ENCODE measurements at regions not wholly inside any gene's neighbourhood (a gene's known extent, or its start where the extent isn't known, plus 50 kb on each side); places are given as distances from the start of the nearest gene placed in this dataset.

GRCh38 chr1:68745011-68745410 lies 248.1 kb upstream of the DEPDC1 start:
- Mint-ChIP-seq H3K9me3 (peaks cover 23% of the 10 kb centered on the region), H3K4me3 (no peak overlapping the region), H3K4me1 (peaks cover 6% of the 10 kb centered on the region), H3K27ac (no peak overlapping the region), H3K36me3 (ENCODE audit: low read depth) (no peaks in the 10 kb centered on the region), H3K27me3 (ENCODE audit: low read depth) (no peaks in the 10 kb centered on the region)
- TF ChIP-seq CTCF (IDR thresholded peaks at IDR 0.05; ENCODE audit: unreplicated experiment in 3 of 3) = no peak

GRCh38 chr1:68745451-68745850 lies 248.6 kb upstream of the DEPDC1 start:
- no peaks in the 10 kb centered on the region for H3K36me3 Mint-ChIP-seq (ENCODE audit: low read depth)
- no peaks in the 10 kb centered on the region for H3K27me3 Mint-ChIP-seq (ENCODE audit: low read depth)
- peaks cover 6% of the 10 kb centered on the region for H3K4me1 Mint-ChIP-seq
- H3K27ac Mint-ChIP-seq = no peak overlapping the region
- H3K9me3 Mint-ChIP-seq = peaks cover 21% of the 10 kb centered on the region
- TF ChIP-seq CTCF (IDR thresholded peaks at IDR 0.05; ENCODE audit: unreplicated experiment in 3 of 3) = no peak
- no peak overlapping the region for H3K4me3 Mint-ChIP-seq

GRCh38 chr1:68746378-68746777 lies 249.5 kb upstream of the DEPDC1 start:
- no peaks in the 10 kb centered on the region for H3K27me3 Mint-ChIP-seq (ENCODE audit: low read depth)
- H3K27ac Mint-ChIP-seq = no peak overlapping the region
- TF ChIP-seq CTCF (IDR thresholded peaks at IDR 0.05; ENCODE audit: unreplicated experiment in 3 of 3) = no peak

GRCh38 chr1:68751723-68752122 lies 254.8 kb upstream of the DEPDC1 start:
- H3K36me3 Mint-ChIP-seq (ENCODE audit: low read depth) = no peaks in the 10 kb centered on the region
- H3K4me1 Mint-ChIP-seq = no peaks in the 10 kb centered on the region
- no peak overlapping the region for H3K4me3 Mint-ChIP-seq
- no peak overlapping the region for H3K27ac Mint-ChIP-seq
- no peak for TF ChIP-seq CTCF (IDR thresholded peaks at IDR 0.05; ENCODE audit: unreplicated experiment in 3 of 3)
- H3K27me3 Mint-ChIP-seq (ENCODE audit: low read depth) = no peaks in the 10 kb centered on the region
- H3K9me3 Mint-ChIP-seq = no peaks in the 10 kb centered on the region

More at GRCh38 chr1:68746378-68746777, 249.5 kb upstream of the DEPDC1 start:
- Mint-ChIP-seq H3K4me1 (peaks cover 6% of the 10 kb centered on the region), H3K9me3 (peaks cover 15% of the 10 kb centered on the region), H3K4me3 (no peak overlapping the region), H3K36me3 (ENCODE audit: low read depth) (no peaks in the 10 kb centered on the region)

GRCh38 chr1:68758666-68759209 lies 261.9 kb upstream of the DEPDC1 start:
- Mint-ChIP-seq H3K36me3 (ENCODE audit: low read depth) (no peaks in the 10 kb centered on the region), H3K9me3 (peaks cover 25% of the 10 kb centered on the region), H3K27ac (no peak overlapping the region), H3K27me3 (ENCODE audit: low read depth) (no peaks in the 10 kb centered on the region), H3K4me3 (no peak overlapping the region), H3K4me1 (no peaks in the 10 kb centered on the region)
- no peak for TF ChIP-seq CTCF (IDR thresholded peaks at IDR 0.05; ENCODE audit: unreplicated experiment in 3 of 3)

GRCh38 chr1:68767941-68768340 lies 271.1 kb upstream of the DEPDC1 start:
- no peak for TF ChIP-seq CTCF (IDR thresholded peaks at IDR 0.05; ENCODE audit: unreplicated experiment in 3 of 3)
- Mint-ChIP-seq H3K9me3 (peaks cover 13% of the 10 kb centered on the region), H3K4me3 (no peak overlapping the region), H3K4me1 (no peaks in the 10 kb centered on the region), H3K36me3 (ENCODE audit: low read depth) (no peaks in the 10 kb centered on the region), H3K27me3 (ENCODE audit: low read depth) (no peaks in the 10 kb centered on the region), H3K27ac (no peak overlapping the region)

Data from nephron (organoid).